ENCODE measurements at regions not wholly inside any gene's neighbourhood (a gene's known extent, or its start where the extent isn't known, plus 50 kb on each side); places are given as distances from the start of the nearest gene placed in this dataset.

DNA sequence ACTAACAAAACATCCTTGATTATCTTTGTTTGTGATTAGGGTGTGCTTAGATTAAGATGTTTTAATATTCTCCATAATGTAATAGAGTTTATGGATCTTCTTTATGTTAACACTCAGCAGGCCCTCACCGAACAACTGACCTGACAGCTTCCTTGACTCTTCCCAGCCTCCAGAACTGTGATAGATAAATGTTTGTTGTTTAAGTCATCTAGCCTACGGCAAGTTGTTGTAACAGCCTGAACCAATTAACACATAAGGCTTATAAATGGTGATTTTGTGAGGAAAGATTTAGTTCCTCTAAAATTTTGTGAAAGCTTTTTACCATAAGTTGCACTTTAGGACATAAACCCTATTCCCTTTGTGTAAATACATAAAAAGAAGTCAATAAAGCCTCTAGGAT is 156.5 kb upstream of the DCN start:
- no peaks in the 10 kb centered on the region for H3K9me3 ChIP-seq (ENCODE audit: low read depth, low read length, poor library complexity, severe bottlenecking)
- no TSS peak for BruUV-seq (replicated peaks)
- no peaks in the 10 kb centered on the region for H3K4me1 ChIP-seq (ENCODE audit: insufficient read depth, low read length, poor library complexity, severe bottlenecking)
- ChIA-PET POLR2A (ENCODE audit: low non-redundant PET) (no interaction called here), CTCF (no interaction called here)
- no peak overlapping the region for H3K27ac ChIP-seq (ENCODE audit: low read depth, low read length, poor library complexity, severe bottlenecking)
- DNase-seq (ENCODE audit: low spot score), result no peak
- no peak for TF ChIP-seq EZH2 (IDR thresholded peaks at IDR 0.05; ENCODE audit: borderline replicate concordance, low read depth, low read length, poor library complexity, severe bottlenecking)
- TF ChIP-seq, protein P1, sequence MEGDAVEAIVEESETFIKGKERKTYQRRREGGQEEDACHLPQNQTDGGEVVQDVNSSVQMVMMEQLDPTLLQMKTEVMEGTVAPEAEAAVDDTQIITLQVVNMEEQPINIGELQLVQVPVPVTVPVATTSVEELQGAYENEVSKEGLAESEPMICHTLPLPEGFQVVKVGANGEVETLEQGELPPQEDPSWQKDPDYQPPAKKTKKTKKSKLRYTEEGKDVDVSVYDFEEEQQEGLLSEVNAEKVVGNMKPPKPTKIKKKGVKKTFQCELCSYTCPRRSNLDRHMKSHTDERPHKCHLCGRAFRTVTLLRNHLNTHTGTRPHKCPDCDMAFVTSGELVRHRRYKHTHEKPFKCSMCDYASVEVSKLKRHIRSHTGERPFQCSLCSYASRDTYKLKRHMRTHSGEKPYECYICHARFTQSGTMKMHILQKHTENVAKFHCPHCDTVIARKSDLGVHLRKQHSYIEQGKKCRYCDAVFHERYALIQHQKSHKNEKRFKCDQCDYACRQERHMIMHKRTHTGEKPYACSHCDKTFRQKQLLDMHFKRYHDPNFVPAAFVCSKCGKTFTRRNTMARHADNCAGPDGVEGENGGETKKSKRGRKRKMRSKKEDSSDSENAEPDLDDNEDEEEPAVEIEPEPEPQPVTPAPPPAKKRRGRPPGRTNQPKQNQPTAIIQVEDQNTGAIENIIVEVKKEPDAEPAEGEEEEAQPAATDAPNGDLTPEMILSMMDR (conservative IDR thresholded peaks at IDR 0.05; ENCODE audit: low read depth, low read length), result no peak
- no peaks in the 10 kb centered on the region for H3K36me3 ChIP-seq (ENCODE audit: insufficient read depth, low read length, poor library complexity, severe bottlenecking)
- no peak overlapping the region for H3K4me3 ChIP-seq (ENCODE audit: low read depth, low read length, poor library complexity, severe bottlenecking)
- H3K27me3 ChIP-seq (replicated peaks; ENCODE audit: insufficient read depth, low read depth, low read length, poor library complexity), result no peaks in the 10 kb centered on the region
- intact Hi-C loops (cut with micrococcal nuclease; ENCODE audit: unreplicated experiment), result no loop called here

DNA sequence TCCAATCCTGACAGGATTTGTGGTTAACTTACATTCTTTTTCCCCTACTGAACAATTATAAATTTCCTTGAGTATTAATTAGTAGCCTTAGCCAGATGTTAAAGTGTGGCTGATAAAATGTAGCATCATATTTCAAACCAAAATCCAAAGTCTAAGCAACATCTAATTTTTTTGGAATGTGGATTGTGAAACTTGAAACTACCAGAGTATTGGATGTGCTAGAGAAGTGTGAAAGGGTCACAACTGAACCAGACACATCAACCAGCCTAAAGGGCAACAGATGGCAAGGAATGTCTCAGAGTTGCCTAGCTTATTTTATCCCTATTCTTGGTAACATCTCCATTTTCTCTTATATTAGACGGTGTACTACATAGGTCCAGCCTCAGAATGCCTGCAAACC is 153.1 kb upstream of the DCN start:
- ChIA-PET CTCF (no interaction called here), POLR2A (ENCODE audit: low non-redundant PET) (no interaction called here)
- DNase-seq (ENCODE audit: low spot score), result no peak
- Histone ChIP-seq H3K27ac (ENCODE audit: low read depth, low read length, poor library complexity, severe bottlenecking) (no peak overlapping the region), H3K4me3 (ENCODE audit: low read depth, low read length, poor library complexity, severe bottlenecking) (no peak overlapping the region), H3K27me3 (replicated peaks; ENCODE audit: insufficient read depth, low read depth, low read length, poor library complexity) (no peaks in the 10 kb centered on the region), H3K4me1 (ENCODE audit: insufficient read depth, low read length, poor library complexity, severe bottlenecking) (no peaks in the 10 kb centered on the region), H3K36me3 (ENCODE audit: insufficient read depth, low read length, poor library complexity, severe bottlenecking) (no peaks in the 10 kb centered on the region), H3K9me3 (ENCODE audit: low read depth, low read length, poor library complexity, severe bottlenecking) (no peaks in the 10 kb centered on the region)
- TF ChIP-seq EZH2 (IDR thresholded peaks at IDR 0.05; ENCODE audit: borderline replicate concordance, low read depth, low read length, poor library complexity, severe bottlenecking), result no peak
- TF ChIP-seq, protein P1 (conservative IDR thresholded peaks at IDR 0.05; ENCODE audit: low read depth, low read length), result no peak
- no TSS peak for BruUV-seq (replicated peaks)
- intact Hi-C loops (cut with micrococcal nuclease; ENCODE audit: unreplicated experiment), result no loop called here

DNA sequence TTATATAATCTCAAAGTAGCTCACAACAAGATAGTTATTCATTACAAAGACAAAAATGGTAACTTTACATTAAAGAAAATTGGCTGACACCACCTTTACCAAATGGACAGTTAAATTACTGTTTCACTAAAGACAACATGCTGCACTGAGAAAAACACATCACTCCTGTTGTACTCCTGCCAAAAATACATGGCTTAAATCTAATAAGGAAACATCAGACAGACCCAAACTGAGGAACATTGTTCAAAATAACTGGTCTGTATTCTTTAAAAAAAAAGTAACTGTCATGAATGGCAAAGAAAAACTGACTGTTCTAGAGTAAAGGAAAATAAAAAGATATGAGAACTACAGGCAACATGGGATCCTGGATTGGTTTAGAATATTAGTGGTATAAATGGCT is 151.3 kb upstream of the DCN start:
- no peaks in the 10 kb centered on the region for H3K4me1 ChIP-seq (ENCODE audit: insufficient read depth, low read length, poor library complexity, severe bottlenecking)
- H3K27ac ChIP-seq (ENCODE audit: low read depth, low read length, poor library complexity, severe bottlenecking), result no peak overlapping the region
- TF ChIP-seq, protein P1 (conservative IDR thresholded peaks at IDR 0.05; ENCODE audit: low read depth, low read length), result no peak
- no peak for TF ChIP-seq EZH2 (IDR thresholded peaks at IDR 0.05; ENCODE audit: borderline replicate concordance, low read depth, low read length, poor library complexity, severe bottlenecking)
- H3K4me3 ChIP-seq (ENCODE audit: low read depth, low read length, poor library complexity, severe bottlenecking), result no peak overlapping the region
- H3K27me3 ChIP-seq (replicated peaks; ENCODE audit: insufficient read depth, low read depth, low read length, poor library complexity), result no peaks in the 10 kb centered on the region
- no peak for DNase-seq (ENCODE audit: low spot score)
- ChIA-PET CTCF (no interaction called here), POLR2A (ENCODE audit: low non-redundant PET) (no interaction called here)
- no peaks in the 10 kb centered on the region for H3K36me3 ChIP-seq (ENCODE audit: insufficient read depth, low read length, poor library complexity, severe bottlenecking)
- intact Hi-C loops (cut with micrococcal nuclease; ENCODE audit: unreplicated experiment), result no loop called here
- BruUV-seq (replicated peaks), result no TSS peak
- H3K9me3 ChIP-seq (ENCODE audit: low read depth, low read length, poor library complexity, severe bottlenecking), result no peaks in the 10 kb centered on the region

Measured in A673 (cell line).